Lower lobe of right lung (tissue), 2 donors: ENCODE measurements at regions not wholly inside any gene's neighbourhood (a gene's known extent, or its start where the extent isn't known, plus 50 kb on each side); places are given as distances from the start of the nearest gene placed in this dataset.

Experiments
- ATAC-seq, 2 donors: fragments of 200-7000 bp; cut with Tn5 transposase; one replicate each; pipeline ENCODE4 v1.9.1; 2020 to 2022; ENCODE audit warnings: mild to moderate bottlenecking in 2 of 2, moderate library complexity in 2 of 2
- DNase-seq: peaks from one replicate; pipeline ENCODE4 v3.0.0-alpha.2; 2020
- H3K27ac ChIP-seq: fragments of 200-600 bp; one replicate; pipeline ENCODE4 v1.8.0; 2022
- H3K27me3 ChIP-seq: fragments of 200-600 bp; one replicate; pipeline ENCODE4 v1.8.0; 2022; ENCODE audit warnings: low read depth
- H3K36me3 ChIP-seq: fragments of 200-600 bp; one replicate; pipeline ENCODE4 v1.8.0; 2022; ENCODE audit warnings: mild to moderate bottlenecking
- H3K4me1 ChIP-seq: fragments of 200-600 bp; one replicate; pipeline ENCODE4 v1.8.0; 2022
- H3K4me3 ChIP-seq: fragments of 200-600 bp; one replicate; pipeline ENCODE4 v1.8.0; 2022; ENCODE audit warnings: mild to moderate bottlenecking
- H3K9me3 ChIP-seq: fragments of 200-600 bp; one replicate; pipeline ENCODE4 v1.8.0; 2022
- CTCF ChIP-seq: fragments of 200-600 bp; IDR thresholded peaks from one replicate; pipeline ENCODE4 v1.8.0; 2022; ENCODE audit warnings: antibody characterized with exemption, mild to moderate bottlenecking
- intact Hi-C: fragments of 100-400 bp; cut with DNase I; formaldehyde crosslinking; loops from one replicate; pipeline ENCODE4 v1.11.0; 2022
- donor health status: DM: no; HTN: yes; CAD: no; lungs with severe emphysema.

- Histone ChIP-seq H3K27me3 (peaks cover 17% of the 10 kb centered on the region), H3K9me3 (no peaks in the 10 kb centered on the region), H3K27ac (no peak overlapping the region), H3K36me3 (no peaks in the 10 kb centered on the region), H3K4me3 (no peak overlapping the region), H3K4me1 (no peaks in the 10 kb centered on the region)
- peak; percentile 97 for TF ChIP-seq CTCF
- intact Hi-C loops = loop anchor here (10.0 kb wide), 1 partner anchor 310 kb away; no protein-coding TSS in a partner anchor
- peak; percentile 78 for DNase-seq
- ATAC-seq = peak; percentile 82 to 90
These were observed 185.9 kb downstream of the MTX2 start for GRCh38 chr2:176454893-176455815.

- ATAC-seq = peak; percentile 56 to 63
- TF ChIP-seq CTCF = no peak
- H3K9me3 ChIP-seq = no peaks in the 10 kb centered on the region
- intact Hi-C loops = loop anchor here (10.0 kb wide), 1 partner anchor 311 kb away; no protein-coding TSS in a partner anchor
- DNase-seq = no peak
- H3K27ac ChIP-seq = no peak overlapping the region
- no peak overlapping the region for H3K4me3 ChIP-seq
- no peaks in the 10 kb centered on the region for H3K4me1 ChIP-seq
- peaks cover 17% of the 10 kb centered on the region for H3K27me3 ChIP-seq
- H3K36me3 ChIP-seq = no peaks in the 10 kb centered on the region
These were observed 186.6 kb downstream of the MTX2 start for GRCh38 chr2:176455816-176456291.

DNA sequence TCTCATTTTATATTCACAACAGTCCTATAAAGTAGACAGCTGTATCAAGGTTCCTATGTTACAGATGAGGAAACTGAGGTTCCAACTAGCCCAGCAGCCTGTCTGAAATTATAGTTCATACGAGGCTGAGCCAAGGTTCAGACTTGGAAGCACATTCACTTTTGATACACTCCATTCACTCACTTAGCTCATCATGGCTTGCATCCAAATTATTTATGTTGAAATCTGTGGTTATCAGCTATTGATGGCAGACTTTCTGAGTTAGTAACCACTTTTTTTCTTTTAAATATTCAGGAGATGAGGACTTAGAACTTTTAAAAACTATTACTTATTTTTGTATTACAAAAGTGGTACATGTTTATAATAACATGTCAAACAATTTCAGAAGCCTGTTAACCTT lies 188.2 kb downstream of the MTX2 start:
- no peak for TF ChIP-seq CTCF
- DNase-seq = no peak
- Histone ChIP-seq H3K9me3 (no peaks in the 10 kb centered on the region), H3K27me3 (peaks cover 11% of the 10 kb centered on the region), H3K4me1 (no peaks in the 10 kb centered on the region), H3K36me3 (no peaks in the 10 kb centered on the region), H3K27ac (no peak overlapping the region), H3K4me3 (no peak overlapping the region)
- no peak for ATAC-seq
- intact Hi-C loops = loop anchor here (10.0 kb wide), 1 partner anchor 313 kb away; no protein-coding TSS in a partner anchor

DNA sequence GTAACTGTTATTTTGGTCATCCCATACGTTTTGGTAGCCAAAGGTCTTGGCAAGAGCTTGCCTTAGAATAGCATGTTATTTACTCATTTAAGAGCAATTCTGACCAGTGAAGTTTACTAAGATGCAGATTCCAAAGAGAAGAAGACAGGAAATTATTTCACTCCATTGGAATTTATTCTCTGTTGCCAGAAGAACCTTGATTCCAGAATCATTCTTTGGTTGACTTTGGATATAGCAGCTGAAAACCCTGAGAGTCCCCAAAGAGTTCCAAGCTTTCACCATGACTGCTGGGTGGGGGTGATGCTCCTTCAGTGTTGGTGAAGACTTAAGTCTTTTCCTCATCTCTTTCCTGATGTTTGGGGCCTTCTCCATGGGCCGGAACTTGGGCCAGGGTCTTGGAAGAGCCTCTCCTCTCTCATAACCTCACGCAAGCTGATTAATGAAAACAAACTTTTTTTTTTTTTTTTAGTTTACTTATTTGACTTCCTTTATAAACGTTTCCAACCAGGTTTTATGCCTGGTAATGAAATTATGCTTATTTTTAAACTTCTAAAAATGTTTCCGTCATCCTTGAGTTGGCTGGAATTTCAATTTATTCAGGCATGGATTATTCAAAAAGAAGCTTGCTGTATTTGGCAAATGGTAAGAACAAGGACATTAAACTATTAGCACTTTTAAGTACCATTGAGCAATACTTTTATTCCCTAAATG lies 192.0 kb downstream of the MTX2 start:
- intact Hi-C loops = no loop called here
- DNase-seq = no peak
- no peaks in the 10 kb centered on the region for H3K36me3 ChIP-seq
- H3K27me3 ChIP-seq = peaks cover 4% of the 10 kb centered on the region
- no peak for TF ChIP-seq CTCF
- no peaks in the 10 kb centered on the region for H3K4me1 ChIP-seq
- no peaks in the 10 kb centered on the region for H3K9me3 ChIP-seq
- H3K27ac ChIP-seq = no peak overlapping the region
- ATAC-seq = no peak
- no peak overlapping the region for H3K4me3 ChIP-seq

- ATAC-seq (no peak), DNase-seq (no peak)
- Histone ChIP-seq H3K36me3 (no peaks in the 10 kb centered on the region), H3K27ac (no peak overlapping the region), H3K4me1 (no peaks in the 10 kb centered on the region), H3K27me3 (peaks cover 4% of the 10 kb centered on the region), H3K9me3 (no peaks in the 10 kb centered on the region), H3K4me3 (no peak overlapping the region)
- intact Hi-C loops = no loop called here
- no peak for TF ChIP-seq CTCF
These were observed 192.8 kb downstream of the MTX2 start for GRCh38 chr2:176461809-176462670.
